Activated naive CD4-positive, alpha-beta T cell treated with anti-CD3 and anti-CD28 coated beads for 36 hours (primary cell): ENCODE measurements at regions not wholly inside any gene's neighbourhood (a gene's known extent, or its start where the extent isn't known, plus 50 kb on each side); places are given as distances from the start of the nearest gene placed in this dataset.

ENCODE experiments used
- CTCF ChIA-PET: fragments of 350-600 bp; sonication (Branson Sonifier 250); formaldehyde crosslinking; loops from one replicate; lab custom pipeline; 2021; ENCODE audit warnings: antibody characterized with exemption; lab: Charles Lee
- DNase-seq: peaks from one replicate; pipeline ENCODE4 v3.0.0-alpha.2; 2020
- H3K27ac Mint-ChIP-seq: one replicate; pipeline ENCODE4 v1.8.0; 2021; ENCODE audit warnings: mild to moderate bottlenecking, mixed read lengths
- H3K27me3 Mint-ChIP-seq: one replicate; pipeline ENCODE4 v1.8.0; 2021; ENCODE audit warnings: low read depth, mixed read lengths
- H3K36me3 Mint-ChIP-seq: one replicate; pipeline ENCODE4 v1.8.0; 2021; ENCODE audit warnings: low read depth, mixed read lengths
- H3K4me1 Mint-ChIP-seq: one replicate; pipeline ENCODE4 v1.8.0; 2021; ENCODE audit warnings: low read depth, mixed read lengths
- H3K4me3 Mint-ChIP-seq: one replicate; pipeline ENCODE4 v1.8.0; 2021; ENCODE audit warnings: mild to moderate bottlenecking, moderate library complexity, mixed read lengths
- H3K9me3 Mint-ChIP-seq: one replicate; pipeline ENCODE4 v1.8.0; 2021; ENCODE audit warnings: mixed read lengths
- intact Hi-C: fragments of 100-400 bp; cut with micrococcal nuclease; formaldehyde crosslinking; loops from one replicate; pipeline ENCODE4 v1.15.1; 2023

DNA sequence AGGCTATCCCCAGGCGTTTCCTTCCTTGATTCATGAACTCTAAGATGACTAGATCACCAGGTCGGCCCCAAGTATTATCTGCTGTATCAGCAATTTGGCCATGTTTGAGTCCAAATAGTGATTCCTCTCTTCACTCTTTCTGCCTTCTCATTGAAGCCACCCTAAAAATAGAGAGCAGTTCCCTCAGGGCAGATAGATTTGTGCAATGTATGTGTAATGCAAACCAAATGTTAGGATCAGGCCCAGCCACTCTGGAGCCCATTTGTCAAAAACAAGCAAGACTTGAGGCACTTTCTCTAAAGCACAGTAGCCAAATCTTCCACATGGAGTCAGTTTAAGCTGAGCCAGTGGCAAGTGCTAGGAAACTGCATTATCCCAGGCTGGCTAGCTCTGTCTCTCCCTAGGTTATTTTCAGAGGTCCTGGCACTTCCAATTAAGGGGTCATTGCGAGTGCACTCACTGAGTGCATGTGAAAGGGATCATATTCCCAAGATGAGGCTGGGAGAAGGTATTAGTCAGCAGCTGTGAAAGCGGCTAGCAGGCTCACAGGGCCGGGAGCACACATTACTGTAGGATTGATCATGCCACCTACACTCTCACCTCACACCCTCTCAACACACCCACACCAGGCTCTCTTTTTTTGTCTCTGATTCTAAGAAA, 97.9 kb upstream of the RAB3GAP2 start:
- H3K36me3 Mint-ChIP-seq: no peaks in the 10 kb centered on the region
- intact Hi-C loops: no loop called here
- DNase-seq: no peak
- CTCF ChIA-PET: interaction anchor here (1.1 kb wide), 1 partner anchor 43 kb away, joined by 3 read pairs; no protein-coding TSS in a partner anchor
- H3K4me1 Mint-ChIP-seq: no peaks in the 10 kb centered on the region
- no peak overlapping the region for H3K4me3 Mint-ChIP-seq
- H3K27ac Mint-ChIP-seq: no peak overlapping the region
- H3K27me3 Mint-ChIP-seq: peaks cover 29% of the 10 kb centered on the region
- no peaks in the 10 kb centered on the region for H3K9me3 Mint-ChIP-seq

DNA sequence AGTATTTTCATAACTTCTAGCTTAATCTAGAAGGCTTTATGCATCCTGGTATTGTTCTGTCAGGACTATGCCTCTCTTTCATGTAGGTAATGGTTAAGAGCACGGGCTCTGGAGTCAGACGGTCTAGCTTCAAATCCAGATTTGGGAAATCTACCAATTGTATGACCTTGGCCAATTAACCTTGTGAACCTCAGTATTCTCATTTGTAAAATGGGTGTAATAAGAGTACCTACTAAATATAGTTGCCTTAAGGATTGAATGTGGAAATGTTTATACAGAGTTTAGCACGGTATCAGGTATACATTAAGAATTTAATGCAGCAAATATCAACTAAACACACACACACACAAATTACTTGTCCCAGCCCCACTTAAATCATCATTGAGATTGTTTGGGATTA, 97.3 kb upstream of the RAB3GAP2 start:
- DNase-seq: no peak
- intact Hi-C loops: no loop called here
- Mint-ChIP-seq H3K36me3 (no peaks in the 10 kb centered on the region), H3K27me3 (peaks cover 32% of the 10 kb centered on the region), H3K4me1 (no peaks in the 10 kb centered on the region), H3K9me3 (no peaks in the 10 kb centered on the region), H3K27ac (no peak overlapping the region), H3K4me3 (no peak overlapping the region)
- CTCF ChIA-PET: no interaction called here

DNA sequence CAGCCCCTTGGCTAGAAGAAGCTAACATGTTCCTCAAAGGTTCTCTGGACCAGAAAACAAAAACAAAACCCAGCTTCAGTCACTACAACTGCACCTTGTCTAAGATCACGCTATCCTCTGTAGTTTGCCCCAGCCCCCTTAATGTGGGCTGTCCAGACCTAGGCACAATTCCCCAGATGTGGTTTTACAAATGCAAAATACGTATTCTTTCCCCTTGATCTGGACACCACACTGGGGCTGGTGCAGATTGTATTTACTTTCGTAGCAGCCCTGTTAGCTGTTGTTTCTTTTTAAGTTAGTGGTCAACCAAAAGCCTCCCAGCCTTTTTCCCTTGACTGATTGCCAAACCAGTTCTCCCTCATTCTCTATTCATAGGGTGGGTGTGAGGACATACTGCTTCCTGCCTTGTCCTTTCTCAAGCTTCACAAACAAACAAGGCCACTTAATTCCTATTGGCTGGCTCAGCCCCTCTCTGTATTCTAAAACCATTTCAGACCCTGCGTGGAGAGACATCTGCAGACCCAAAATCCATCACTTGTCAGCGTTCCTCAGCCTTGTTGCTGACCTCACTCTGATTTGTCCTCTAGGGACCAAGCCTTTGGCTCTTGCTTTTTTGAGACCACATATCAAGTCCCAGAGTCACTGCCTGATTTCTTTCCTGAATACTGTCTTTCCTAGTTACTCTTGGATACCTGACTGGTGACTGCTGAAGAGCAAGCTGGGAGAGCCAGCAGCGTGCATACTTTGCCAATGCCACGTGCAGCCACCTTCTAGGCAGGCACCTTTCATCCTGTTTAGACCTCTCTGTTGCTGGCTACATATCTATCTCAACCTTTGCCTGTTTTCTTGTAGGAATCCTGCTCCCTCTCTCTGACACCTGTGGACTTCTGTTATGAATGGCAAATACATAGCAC, 96.4 kb upstream of the RAB3GAP2 start:
- Mint-ChIP-seq H3K27me3 (peaks cover 32% of the 10 kb centered on the region), H3K4me1 (no peaks in the 10 kb centered on the region), H3K36me3 (no peaks in the 10 kb centered on the region), H3K27ac (no peak overlapping the region), H3K9me3 (no peaks in the 10 kb centered on the region), H3K4me3 (no peak overlapping the region)
- DNase-seq: no peak
- intact Hi-C loops: no loop called here
- CTCF ChIA-PET: no interaction called here

DNA sequence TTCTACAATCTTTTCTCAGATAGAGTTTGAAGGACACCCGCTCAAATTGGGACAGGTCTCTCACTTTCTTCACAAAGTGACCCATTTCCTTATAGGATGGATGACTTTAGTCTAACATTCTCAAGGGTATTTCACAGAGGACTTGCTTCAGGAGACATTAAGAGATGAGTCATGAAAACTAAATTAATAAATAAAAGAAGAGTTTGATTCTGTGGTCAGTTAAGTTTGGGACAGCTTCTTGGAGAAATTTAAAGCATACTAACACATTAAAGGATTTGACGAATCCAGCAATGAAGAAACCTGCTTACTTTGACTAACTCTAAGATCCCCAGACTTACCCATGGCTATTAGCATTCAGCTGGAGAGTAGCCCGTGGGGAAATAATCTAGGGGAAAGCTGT, 95.6 kb upstream of the RAB3GAP2 start:
- H3K36me3 Mint-ChIP-seq: no peaks in the 10 kb centered on the region
- peaks cover 28% of the 10 kb centered on the region for H3K27me3 Mint-ChIP-seq
- no peaks in the 10 kb centered on the region for H3K4me1 Mint-ChIP-seq
- no peak for DNase-seq
- H3K4me3 Mint-ChIP-seq: no peak overlapping the region
- H3K27ac Mint-ChIP-seq: no peak overlapping the region
- intact Hi-C loops: no loop called here
- CTCF ChIA-PET: no interaction called here
- H3K9me3 Mint-ChIP-seq: no peaks in the 10 kb centered on the region

DNA sequence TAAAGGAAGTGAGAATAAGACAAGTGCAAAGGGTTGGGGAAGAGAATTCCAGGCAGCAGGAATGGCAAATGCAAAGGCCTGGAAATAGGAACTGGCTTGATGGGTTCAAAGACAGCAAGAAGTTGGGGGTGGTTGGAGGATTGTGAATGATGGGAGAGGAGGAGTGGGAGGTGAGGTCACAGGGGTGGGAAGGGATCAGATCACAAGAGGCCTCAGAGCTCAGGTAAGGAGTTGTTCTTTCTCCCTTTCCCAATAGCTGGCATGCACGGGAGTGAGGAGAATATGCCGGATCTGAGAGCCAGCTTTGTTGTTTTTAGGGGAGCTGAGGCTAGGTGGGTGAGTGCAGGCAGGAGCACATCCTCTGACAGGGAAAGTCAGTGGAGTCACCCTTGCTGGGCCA, 94.0 kb upstream of the RAB3GAP2 start:
- Mint-ChIP-seq H3K27me3 (peaks cover 28% of the 10 kb centered on the region), H3K9me3 (no peaks in the 10 kb centered on the region), H3K4me3 (no peak overlapping the region), H3K36me3 (no peaks in the 10 kb centered on the region), H3K4me1 (no peaks in the 10 kb centered on the region), H3K27ac (no peak overlapping the region)
- CTCF ChIA-PET: no interaction called here
- DNase-seq: no peak
- intact Hi-C loops: no loop called here

DNA sequence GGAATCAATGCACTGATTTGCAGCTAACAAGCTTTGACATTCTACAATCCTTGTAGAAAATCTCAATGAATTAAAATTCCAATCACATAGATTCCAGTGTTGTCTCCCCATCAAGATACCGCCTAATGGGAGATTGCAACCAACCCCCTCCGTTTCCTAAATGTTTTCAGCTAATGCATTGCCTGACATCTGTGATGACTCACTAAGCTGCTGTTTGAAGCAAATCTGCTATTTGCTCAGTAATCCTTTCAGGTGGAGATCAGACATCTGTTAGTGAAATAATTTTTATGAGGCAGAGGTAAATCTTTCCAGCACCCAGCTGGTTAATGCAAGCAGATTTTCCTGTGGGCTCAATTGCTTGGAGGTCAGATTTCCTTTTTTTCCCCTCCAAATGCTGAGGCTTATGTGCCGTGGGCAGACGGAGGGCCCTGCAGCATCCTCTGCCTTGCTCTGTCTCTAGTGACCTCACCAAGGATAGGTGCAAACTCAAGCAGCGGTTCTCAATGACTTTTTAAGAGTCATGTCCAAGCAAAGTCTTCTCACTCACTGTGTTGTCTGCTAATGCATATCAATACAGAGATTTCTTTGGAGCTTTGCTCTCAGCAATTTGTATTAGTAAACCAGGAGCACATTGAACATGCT, 91.1 kb upstream of the RAB3GAP2 start:
- Mint-ChIP-seq H3K9me3 (peaks cover 3% of the 10 kb centered on the region), H3K27ac (no peak overlapping the region), H3K4me1 (no peaks in the 10 kb centered on the region), H3K4me3 (no peak overlapping the region), H3K36me3 (no peaks in the 10 kb centered on the region), H3K27me3 (peaks cover 14% of the 10 kb centered on the region)
- CTCF ChIA-PET: interaction anchor here (0.6 to 1.4 kb wide), 2 partner anchors 9 to 538 kb away, joined by 3 read pairs; no protein-coding TSS in a partner anchor
- intact Hi-C loops: no loop called here
- DNase-seq: no peak

DNA sequence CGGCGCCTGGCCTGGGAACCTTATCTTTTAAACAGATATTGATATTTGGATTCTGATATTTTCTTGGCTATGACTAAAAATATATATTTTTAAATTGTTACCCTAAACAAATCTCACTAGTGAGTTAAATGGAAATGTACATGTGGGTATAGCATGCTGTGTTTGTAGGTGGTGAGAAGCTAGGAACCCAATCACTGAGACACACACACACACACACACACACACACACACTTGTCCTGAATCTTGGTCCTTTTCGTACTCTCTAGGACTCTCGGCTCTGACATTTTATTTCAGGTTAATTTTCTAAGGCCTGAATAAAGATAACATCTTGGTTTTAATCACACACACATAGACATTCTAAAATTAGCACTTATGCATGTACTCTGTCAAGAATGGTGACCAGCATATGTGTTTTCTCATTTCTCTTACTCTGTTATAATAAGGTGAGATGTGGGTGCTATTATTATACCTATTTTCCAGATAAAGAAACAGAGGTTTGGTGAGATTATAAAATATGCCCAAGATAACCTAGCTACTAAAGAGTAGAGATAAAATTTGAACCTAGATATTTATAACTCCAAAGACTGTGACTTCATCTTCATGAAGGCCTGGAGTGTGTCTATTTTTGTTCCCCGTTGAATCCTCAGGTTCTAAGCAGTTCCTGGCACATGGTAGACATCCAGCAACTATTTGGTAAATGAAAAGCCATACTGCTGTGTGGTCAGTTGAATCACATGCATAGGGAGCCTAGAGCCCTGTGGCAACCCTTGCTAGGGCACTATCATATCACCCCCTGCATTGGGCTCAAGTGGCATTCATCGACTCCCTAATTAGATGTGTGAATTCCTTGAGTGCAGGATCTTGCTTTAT, 85.0 kb upstream of the RAB3GAP2 start:
- no peak overlapping the region for H3K27ac Mint-ChIP-seq
- H3K4me3 Mint-ChIP-seq: no peak overlapping the region
- H3K9me3 Mint-ChIP-seq: peaks cover 3% of the 10 kb centered on the region
- no peaks in the 10 kb centered on the region for H3K36me3 Mint-ChIP-seq
- CTCF ChIA-PET: no interaction called here
- DNase-seq: no peak
- H3K27me3 Mint-ChIP-seq: peaks cover 6% of the 10 kb centered on the region
- no peaks in the 10 kb centered on the region for H3K4me1 Mint-ChIP-seq
- intact Hi-C loops: no loop called here

DNA sequence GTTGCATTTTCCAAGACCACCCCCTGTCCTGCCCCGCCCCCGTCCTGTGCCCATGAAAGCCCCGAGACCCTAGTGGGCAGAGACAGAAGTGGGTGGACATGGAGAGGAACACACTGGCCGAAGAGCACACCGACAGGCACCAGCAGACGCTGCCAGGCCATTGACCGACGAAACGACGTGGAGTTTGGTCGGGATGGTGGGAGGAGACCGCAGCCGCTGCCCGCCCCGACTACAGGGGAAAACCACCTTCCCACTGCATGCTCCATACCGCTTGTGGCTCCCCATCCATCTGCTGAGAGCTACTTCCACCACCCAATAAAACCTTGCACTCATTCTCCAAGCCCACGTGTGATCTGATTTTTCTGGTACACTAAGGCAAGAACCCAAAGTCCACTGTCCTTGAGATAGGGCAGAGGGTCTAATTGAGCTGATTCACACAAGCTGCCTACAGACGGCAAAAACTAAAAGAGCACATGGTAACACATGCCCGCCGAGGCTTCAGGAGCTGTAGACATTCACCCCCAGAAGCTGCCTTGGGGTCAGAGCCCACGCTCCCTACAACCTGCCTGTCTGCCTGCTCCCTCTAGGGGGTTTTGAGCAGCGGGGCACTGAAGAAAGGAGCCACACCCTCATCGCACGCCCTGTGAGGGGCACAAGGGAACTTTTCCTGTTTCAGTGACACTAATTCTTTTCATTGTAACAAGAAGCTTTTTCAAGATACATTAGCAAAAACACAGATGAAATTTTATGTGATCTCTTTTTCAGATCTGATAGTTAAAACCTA, 81.2 kb upstream of the RAB3GAP2 start:
- Mint-ChIP-seq H3K27ac (no peak overlapping the region), H3K4me3 (no peak overlapping the region), H3K27me3 (peaks cover 5% of the 10 kb centered on the region), H3K4me1 (no peaks in the 10 kb centered on the region), H3K36me3 (no peaks in the 10 kb centered on the region), H3K9me3 (no peaks in the 10 kb centered on the region)
- intact Hi-C loops: no loop called here
- DNase-seq: no peak
- CTCF ChIA-PET: no interaction called here

DNA sequence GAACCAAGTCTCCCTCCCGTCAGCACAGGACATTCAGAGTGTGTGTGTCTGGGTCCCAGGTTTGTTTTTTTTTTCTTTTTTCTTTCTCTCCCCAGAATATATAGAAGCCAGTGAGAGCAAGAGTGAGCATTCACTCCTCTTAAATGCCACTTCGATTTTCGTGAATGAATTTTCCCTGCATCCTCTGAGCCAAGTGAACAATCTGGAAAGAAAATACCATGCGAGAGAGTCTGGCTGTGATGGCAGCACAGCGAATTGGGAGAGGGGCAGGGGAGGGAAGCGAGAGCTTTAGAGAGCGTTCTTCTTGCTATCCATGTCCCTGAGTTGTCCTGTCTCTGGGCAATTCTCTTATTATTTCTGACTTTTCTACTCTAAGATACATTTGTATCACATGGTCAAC, 76.0 kb upstream of the RAB3GAP2 start:
- no peak for DNase-seq
- Mint-ChIP-seq H3K4me3 (no peak overlapping the region), H3K9me3 (no peaks in the 10 kb centered on the region), H3K4me1 (no peaks in the 10 kb centered on the region), H3K27ac (no peak overlapping the region), H3K27me3 (peaks cover 8% of the 10 kb centered on the region), H3K36me3 (no peaks in the 10 kb centered on the region)
- intact Hi-C loops: no loop called here
- CTCF ChIA-PET: interaction anchor here (1.3 kb wide), 1 partner anchor 23 kb away, joined by 4 read pairs; no protein-coding TSS in a partner anchor

DNA sequence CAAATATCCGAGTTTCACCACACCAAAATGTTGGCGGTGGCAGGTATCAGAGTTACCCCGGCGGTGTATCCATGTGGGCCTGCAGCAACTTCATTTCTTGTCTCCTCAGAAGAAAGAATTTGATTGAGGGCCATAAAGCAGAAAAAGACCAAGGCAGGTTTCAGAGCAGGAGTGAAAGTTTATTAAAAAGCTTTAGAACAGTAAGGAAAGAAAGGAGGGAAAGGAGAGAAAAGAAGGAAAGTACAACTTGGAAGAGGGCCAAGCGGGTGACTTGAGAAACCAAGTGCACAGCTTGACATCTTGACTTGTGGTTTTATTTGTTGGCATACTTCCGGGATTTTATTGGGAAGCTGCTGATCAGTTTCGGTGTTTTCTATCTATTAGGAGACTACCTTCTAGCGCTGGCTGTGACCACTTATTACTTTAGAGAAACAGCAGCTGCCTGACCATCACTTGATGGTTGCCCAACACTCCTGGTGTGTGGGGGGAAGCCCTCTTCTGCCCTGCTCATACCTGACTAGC, 75.5 kb upstream of the RAB3GAP2 start:
- H3K4me3 Mint-ChIP-seq: no peak overlapping the region
- H3K27ac Mint-ChIP-seq: no peak overlapping the region
- H3K9me3 Mint-ChIP-seq: no peaks in the 10 kb centered on the region
- H3K36me3 Mint-ChIP-seq: no peaks in the 10 kb centered on the region
- no peaks in the 10 kb centered on the region for H3K4me1 Mint-ChIP-seq
- DNase-seq: no peak
- peaks cover 6% of the 10 kb centered on the region for H3K27me3 Mint-ChIP-seq
- CTCF ChIA-PET: interaction anchor here (1.3 kb wide), 1 partner anchor 23 kb away, joined by 4 read pairs; no protein-coding TSS in a partner anchor
- intact Hi-C loops: no loop called here

DNA sequence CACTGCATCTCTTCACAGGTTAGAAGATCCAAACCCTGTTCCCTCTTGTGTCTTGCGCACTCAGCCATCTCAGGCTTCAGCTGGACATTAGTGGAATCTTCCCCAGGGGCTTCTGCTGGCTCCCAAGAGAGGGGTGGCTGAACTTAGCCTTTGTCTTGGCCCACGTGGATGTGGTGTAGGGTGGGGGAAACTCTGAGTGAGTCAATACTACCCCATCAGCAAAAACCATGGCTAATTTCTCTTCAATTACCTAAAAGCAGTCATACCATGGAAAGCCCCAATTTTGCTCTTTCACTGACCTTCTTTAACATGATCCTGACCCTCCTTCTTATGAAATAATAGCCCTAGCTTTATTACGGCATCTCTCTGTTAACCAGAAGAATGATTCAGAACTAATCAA, 72.5 kb upstream of the RAB3GAP2 start:
- DNase-seq: no peak
- CTCF ChIA-PET: no interaction called here
- Mint-ChIP-seq H3K27me3 (peaks cover 6% of the 10 kb centered on the region), H3K9me3 (no peaks in the 10 kb centered on the region), H3K27ac (no peak overlapping the region), H3K4me3 (no peak overlapping the region), H3K4me1 (no peaks in the 10 kb centered on the region), H3K36me3 (no peaks in the 10 kb centered on the region)
- intact Hi-C loops: no loop called here
